Epithelial cell of proximal tubule (primary cell): ENCODE measurements at regions not wholly inside any gene's neighbourhood (a gene's known extent, or its start where the extent isn't known, plus 50 kb on each side); places are given as distances from the start of the nearest gene placed in this dataset.

Source experiments
- DNase-seq: peaks from one replicate; pipeline ENCODE4 v3.0.0-alpha.2; 2011; ENCODE audit warnings: low read depth
- H3K4me3 ChIP-seq: 2 replicates; pipeline ENCODE4 v1.5.1; 2011; ENCODE audit warnings: low read depth, mild to moderate bottlenecking, low read length
- TF ChIP-seq, protein P1 (sequence below): conservative IDR thresholded peaks from 2 replicates; pipeline ENCODE4 v1.5.1; 2012; ENCODE audit warnings: low read depth, mild to moderate bottlenecking, low read length

GRCh38 chr18:76771192-76771799 is 51.1 kb upstream of the ZNF236 start:
- no peak overlapping the region for H3K4me3 ChIP-seq
- TF ChIP-seq, protein P1, sequence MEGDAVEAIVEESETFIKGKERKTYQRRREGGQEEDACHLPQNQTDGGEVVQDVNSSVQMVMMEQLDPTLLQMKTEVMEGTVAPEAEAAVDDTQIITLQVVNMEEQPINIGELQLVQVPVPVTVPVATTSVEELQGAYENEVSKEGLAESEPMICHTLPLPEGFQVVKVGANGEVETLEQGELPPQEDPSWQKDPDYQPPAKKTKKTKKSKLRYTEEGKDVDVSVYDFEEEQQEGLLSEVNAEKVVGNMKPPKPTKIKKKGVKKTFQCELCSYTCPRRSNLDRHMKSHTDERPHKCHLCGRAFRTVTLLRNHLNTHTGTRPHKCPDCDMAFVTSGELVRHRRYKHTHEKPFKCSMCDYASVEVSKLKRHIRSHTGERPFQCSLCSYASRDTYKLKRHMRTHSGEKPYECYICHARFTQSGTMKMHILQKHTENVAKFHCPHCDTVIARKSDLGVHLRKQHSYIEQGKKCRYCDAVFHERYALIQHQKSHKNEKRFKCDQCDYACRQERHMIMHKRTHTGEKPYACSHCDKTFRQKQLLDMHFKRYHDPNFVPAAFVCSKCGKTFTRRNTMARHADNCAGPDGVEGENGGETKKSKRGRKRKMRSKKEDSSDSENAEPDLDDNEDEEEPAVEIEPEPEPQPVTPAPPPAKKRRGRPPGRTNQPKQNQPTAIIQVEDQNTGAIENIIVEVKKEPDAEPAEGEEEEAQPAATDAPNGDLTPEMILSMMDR, result no peak
- no peak for DNase-seq

- DNase-seq, result no peak
- TF ChIP-seq, protein P1, result no peak
- H3K4me3 ChIP-seq, result no peak overlapping the region
Measured at GRCh38 chr18:76767954-76768353, 54.4 kb upstream of the ZNF236 start.

DNA sequence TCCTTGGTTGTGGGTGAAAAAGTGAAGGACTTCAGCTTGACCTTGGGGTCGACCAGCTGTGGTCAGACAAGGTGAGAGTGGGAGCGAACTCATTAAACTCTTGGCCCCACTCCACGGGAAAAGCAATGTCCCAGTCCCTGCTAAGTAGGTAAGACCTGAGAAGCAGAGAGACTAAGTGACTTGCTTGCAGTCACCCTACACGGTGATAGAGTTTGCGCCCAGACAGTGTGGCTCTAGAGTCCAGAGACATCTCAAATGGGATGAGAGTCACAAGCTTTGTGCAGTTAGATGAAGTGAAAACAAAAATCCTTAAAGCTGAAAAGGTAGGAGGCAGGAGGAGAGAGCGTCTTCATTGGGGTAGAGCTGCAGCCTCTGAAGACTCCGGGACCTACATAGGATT is 55.9 kb upstream of the ZNF236 start:
- no peak for DNase-seq
- TF ChIP-seq, protein P1, result no peak

GRCh38 chr18:76765649-76766048 is 56.7 kb upstream of the ZNF236 start:
- TF ChIP-seq, protein P1, result no peak
- no peak for DNase-seq
- no peak overlapping the region for H3K4me3 ChIP-seq

More for the DNA sequence above, 55.9 kb upstream of the ZNF236 start:
- no peak overlapping the region for H3K4me3 ChIP-seq

- DNase-seq, result no peak
- TF ChIP-seq, protein P1, result no peak
- no peak overlapping the region for H3K4me3 ChIP-seq
Measured at GRCh38 chr18:76764291-76764901, 58.0 kb upstream of the ZNF236 start.

DNA sequence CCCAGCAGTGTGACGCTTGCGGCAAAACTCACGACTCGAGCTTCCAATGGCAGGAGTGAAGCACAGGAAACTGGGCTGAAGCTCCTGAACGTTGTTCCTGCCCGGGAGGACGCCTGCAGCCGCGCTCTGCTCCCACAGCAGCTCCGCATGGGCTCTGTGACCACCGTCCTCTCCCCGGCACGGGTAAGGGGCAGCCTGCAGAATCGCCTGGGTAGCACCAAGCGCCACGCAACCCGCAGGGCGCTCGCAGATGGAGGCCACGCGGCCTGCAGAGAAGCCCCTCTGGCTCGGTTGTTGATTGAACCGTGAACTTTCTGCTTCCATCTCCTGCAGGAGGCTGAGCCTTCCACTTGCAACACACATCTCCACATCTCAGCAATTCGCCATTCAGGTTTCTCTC is 63.3 kb upstream of the ZNF236 start:
- DNase-seq, result no peak
- H3K4me3 ChIP-seq, result no peak overlapping the region
- TF ChIP-seq, protein P1, result no peak

DNA sequence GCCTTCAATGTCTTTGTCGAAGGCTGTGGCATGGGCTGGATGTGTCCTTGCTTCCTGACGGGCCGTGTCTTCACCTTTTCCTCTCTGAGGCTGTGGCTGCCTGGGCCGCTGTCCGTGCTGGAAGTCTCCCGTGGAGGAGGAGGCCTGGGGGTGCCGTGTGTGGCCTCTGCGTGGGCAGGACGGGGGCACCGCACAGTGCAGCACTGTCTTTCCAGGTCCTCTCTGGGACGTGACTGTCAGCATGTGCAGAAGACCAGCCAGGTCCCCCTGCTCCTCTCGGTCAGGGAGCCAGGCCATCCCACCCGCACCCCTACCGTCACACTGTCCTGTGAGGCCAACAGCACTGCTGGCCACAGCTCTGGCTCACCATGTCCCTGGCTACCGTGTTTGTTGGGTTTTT is 64.4 kb upstream of the ZNF236 start:
- TF ChIP-seq, protein P1, result no peak
- H3K4me3 ChIP-seq, result no peak overlapping the region
- DNase-seq, result no peak
